GM18870 (cell line): ENCODE measurements at regions not wholly inside any gene's neighbourhood (a gene's known extent, or its start where the extent isn't known, plus 50 kb on each side); places are given as distances from the start of the nearest gene placed in this dataset.
"Not testable (repeated sequence)": the region's sequence is repeated elsewhere in the genome, so short reads cannot be mapped to it uniquely, and the experiment has no call there.

Source experiments
- ATAC-seq: cut with Tn5 transposase; IDR thresholded peaks from one replicate; pipeline ENCODE4 v1.9.1; 2021; ENCODE audit warnings: moderate library complexity; ENCODE audit not compliant: unreplicated experiment

- ATAC-seq: no peak
These were observed 386.5 kb upstream of the SGO1 start for GRCh38 chr3:20572473-20572872.

GRCh38 chr3:20569310-20569709 lies 383.3 kb upstream of the SGO1 start:
- no peak for ATAC-seq

DNA sequence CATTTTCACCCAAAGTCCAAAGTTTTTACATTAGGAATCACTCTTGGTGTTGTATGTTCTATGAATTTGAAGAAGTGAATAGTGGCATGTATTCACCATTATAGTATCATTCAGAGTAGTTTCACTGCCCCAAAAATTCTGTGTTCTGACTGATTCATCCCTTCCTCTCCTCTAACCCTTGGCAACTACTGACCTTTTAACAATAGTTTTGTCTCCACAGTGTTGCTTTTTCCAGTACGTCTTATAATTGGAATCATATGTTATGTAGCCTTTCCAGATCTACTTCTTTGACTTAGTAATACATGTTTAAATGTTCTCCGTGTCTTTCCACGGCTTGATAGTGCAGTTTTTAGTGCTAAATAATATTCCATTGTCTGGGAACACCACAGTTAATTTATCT lies 379.0 kb upstream of the SGO1 start:
- ATAC-seq: no peak

DNA sequence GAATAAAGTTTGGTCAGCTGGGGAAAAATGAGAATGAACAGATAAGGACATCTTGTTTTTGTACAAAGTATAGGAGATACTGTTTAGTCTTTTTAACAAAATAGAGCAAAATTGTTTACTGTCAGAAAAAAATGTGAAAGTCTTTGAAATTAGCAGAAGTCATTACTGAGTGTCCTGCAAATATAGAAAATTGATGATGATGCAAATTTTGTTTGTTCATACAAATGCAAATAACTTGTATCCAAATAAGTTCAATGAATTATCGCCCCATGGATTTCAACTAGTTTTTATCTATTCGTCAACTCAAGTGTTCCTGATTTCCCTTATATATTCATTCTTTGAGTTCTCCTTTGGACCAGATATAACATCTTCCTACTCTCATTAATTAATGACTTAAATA lies 378.0 kb upstream of the SGO1 start:
- ATAC-seq: no peak

DNA sequence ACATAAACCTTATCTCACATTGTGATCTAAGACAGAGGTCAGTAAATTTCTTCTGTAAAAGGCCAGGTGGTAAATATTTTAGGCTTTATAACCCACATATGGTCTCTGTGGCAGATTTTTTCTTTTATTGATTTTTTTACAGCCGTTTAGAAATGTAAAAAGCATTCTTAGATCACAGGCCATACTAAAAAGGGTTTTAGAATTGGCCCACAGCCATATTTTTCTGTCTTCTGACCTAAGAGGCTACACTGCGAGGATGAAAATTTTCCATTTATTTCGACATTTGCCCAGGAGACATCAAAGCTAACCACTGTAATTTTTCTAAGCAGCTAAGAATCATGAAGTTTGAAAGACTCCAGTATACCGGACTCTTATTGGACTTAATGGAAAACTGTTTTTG lies 377.2 kb upstream of the SGO1 start:
- ATAC-seq: no peak

- no peak for ATAC-seq
These were observed 375.2 kb upstream of the SGO1 start for GRCh38 chr3:20561166-20561565.

- ATAC-seq: not testable (repeated sequence)
These were observed 374.4 kb upstream of the SGO1 start for GRCh38 chr3:20560446-20560845.

- no peak for ATAC-seq
These were observed 372.2 kb upstream of the SGO1 start for GRCh38 chr3:20558161-20558560.

GRCh38 chr3:20556661-20557060 lies 370.7 kb upstream of the SGO1 start:
- ATAC-seq: no peak

DNA sequence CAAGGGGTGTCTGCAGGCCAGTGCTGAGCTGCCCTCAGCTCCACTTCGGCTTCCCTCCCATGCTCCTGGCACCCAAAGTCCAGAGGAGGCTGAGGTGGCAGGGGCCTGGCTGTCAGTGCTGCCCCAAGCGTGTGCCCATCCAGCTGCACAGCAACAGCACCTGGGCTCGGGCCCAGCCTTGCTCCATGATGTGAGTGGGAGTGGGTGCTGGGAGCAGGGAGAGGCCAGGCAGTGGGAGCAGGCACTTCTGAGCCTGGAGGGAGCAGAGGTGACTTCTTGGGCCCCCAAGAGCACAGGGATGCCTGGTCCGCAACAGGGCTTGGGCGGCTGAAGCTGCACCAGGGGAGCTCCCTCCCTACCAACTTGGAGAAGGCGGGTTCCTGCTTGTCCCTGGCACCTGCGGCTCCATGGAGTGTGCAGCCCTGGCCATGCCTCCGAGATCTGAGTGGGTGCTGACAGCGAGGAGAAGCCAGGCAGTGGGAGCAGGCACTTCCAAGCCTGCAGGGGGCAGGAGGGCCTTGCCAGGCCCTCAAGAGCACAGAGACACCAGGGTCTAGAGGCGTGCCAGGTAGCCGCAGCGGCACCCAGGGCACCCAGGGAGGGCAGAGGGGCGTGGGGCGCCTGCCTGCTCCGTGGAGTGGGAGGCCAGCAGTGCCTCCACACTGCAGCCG lies 366.7 kb upstream of the SGO1 start:
- ATAC-seq: no peak

DNA sequence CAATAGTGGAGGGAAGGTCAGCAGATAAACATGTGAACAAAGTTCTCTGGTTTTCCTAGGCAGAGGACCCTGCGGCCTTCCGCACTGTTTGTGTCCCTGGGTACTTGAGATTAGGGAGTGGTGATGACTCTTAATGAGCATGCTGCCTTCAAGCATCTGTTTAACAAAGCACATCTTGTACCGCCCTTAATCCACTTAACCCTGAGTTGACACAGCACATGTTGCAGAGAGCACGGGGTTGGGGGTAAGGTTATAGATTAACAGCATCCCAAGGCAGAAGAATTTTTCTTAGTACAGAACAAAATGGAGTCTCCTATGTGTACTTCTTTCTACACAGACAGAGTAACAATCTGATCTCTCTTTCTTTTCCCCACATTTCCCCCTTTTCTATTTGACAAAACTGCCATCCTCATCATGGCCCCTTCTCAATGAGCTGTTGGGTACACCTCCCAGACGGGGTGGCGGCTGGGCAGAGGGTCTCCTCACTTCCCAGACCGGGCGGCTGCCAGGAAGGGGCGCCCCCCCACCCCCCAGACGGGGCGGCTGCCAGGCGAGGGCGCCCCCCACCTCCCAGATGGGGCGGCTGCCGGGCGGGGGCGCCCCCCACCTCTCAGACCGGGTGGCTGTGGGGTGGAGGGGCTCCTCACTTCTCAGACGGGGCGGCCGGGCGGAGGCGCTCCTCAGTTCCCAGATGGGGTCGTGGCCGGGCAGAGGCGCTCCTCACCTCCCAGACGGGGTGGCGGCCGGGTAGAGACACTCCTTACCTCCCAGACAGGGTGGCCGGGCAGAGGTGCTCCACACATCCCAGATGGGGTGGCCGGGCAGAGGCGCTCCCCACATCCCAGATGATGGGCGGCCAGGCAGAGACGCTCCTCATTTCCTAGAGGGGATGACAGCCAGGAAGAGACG lies 361.6 kb upstream of the SGO1 start:
- not testable (repeated sequence) for ATAC-seq

DNA sequence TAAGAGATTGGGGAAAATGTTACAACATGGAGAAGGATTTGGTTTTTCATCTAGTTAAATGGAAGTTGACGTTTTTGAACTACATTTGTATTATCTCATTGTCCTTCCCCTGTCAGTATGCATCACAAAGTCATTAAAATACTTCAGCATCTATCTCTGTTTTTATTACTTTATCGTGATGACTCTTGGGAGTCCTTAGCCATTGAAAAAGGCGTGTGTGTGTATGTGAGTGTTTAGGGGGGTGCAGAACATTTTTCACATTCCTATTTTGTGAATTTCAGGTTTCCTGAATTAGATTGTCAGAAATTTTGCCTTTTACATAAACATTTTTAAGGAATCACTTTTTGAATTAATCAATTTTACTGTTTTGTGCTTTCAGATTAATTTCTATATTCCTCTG lies 360.6 kb upstream of the SGO1 start:
- ATAC-seq: no peak

- no peak for ATAC-seq
These were observed 357.7 kb upstream of the SGO1 start for GRCh38 chr3:20543535-20544226.

DNA sequence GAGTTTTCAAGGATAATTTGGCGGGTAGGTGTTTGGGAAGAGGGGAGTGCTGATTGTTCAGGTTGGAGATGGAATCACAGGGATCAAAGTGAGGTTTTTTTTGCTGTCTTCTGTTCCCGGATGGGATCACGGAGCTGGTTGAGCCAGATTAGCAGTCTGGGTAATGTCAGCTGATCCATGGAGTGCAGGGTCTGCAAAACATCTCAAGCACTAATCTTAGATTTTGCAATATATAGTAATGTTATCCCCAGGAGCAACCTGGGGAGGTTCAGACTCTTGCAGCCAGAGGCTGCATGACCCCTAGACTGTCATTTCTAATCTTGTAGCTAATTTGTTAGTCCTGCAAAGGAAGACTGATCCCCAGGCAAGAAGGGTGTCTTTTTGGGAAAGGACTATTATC lies 354.1 kb upstream of the SGO1 start:
- ATAC-seq: no peak

DNA sequence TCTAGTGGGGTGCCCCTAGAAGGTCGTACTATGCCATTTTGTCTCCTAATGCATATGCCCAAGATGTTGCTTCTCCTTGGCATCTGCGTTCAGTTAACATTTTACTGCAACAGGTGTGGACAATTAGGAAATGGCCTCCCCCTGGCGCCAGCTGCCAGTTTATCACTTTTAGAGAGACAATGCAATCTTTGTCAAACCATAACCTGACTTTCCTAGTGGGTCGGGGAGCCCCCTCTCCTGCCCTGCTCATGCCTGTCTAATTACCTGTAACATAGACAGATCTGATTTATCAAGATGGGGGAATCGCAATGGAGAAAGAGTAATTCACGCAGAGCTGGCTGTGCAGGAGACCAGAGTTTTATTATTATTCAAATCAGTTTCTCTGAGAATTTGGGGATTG lies 353.7 kb upstream of the SGO1 start:
- ATAC-seq: no peak

DNA sequence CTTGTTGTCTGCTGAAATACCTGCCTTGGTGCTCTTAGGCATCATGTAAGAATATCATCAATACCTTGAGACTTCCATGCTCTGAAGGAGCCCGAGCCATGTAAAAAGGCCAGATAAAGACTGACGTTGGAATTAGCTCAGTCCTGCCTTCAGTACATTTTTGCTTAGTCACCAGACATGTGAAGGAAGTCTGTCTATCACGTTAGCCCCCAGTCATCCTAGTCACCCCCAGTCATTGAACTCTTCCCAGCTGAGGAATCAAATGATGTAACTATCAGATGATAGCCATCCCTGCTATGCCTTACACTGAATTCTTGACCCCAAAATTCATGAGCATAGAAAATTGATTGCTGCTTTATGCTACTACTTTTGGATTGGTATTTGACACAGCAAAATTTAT lies 351.2 kb upstream of the SGO1 start:
- ATAC-seq: no peak

DNA sequence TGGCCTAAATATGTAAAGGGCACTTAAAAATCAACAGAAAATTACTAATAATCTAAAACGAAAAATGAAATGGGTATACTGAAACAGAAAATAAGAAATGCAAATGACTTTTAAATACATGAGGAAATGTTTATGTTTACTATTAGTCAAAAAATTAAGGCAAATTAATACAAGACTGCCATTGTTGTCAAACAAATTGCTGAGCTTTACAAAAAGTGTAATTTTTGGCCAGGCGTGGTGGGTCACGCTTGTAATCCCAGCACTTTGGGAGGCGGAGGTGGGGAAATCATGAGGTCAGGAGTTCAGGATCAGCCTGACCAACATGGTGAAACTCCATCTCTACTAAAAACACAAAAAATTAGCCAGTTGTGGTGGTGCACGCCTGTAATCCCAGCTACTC lies 343.9 kb upstream of the SGO1 start:
- ATAC-seq: no peak

GRCh38 chr3:20528180-20528770 lies 342.3 kb upstream of the SGO1 start:
- ATAC-seq: no peak

DNA sequence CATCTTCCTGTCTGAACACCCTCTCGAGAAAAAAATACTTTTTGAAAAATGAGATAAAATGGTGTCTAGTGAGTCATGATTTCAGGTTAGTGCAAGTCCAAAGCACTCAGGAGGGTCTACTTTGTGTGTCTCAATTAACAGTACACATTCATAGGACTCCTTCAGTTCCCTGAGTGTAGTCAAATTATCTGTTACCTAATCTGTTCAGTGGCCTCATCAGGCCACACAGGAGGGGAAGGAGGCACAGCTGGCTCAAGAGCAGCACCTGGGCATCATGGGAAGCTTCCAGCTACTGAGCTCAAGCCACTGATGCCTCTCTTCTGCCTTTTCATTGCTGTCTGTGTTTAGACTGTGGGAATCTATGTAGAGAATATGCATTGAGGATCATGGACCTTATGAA lies 341.4 kb upstream of the SGO1 start:
- no peak for ATAC-seq

DNA sequence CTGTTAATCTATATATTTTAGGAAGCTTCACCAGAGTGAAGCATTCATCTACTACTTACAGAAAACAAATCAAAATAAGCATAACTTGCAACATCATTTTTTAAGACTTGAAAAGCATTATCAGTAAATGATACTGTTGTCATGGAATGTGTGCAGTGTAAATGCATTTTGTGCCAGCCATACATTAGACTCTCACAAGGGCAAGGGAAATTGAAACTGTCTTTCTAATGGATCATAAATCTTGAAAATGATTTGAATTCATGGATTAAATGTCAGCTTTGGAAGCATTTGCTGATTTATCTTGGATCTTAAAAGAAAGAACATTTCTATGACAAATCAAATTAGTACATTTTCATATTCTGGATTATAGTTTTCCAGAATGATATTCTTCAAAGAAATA lies 338.3 kb upstream of the SGO1 start:
- no peak for ATAC-seq

DNA sequence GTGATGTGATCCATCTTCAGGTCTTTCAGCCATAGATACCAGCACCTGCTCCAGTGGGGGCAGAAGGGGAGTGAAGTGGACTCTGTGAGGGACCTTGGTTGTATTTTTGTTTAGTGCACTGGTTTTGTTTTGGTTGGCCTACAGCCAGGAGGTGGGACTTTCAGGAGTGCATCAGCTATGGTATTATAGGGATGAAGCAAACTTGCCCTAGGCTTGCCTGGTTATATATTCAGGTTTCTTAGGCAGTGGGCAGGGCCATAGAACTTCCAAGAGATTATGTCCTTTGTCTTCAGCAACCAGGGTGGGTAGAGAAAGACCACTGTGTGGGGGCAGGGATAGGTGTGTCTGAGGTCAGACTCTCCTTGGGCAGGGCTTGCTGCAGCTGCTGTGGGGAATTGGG lies 337.3 kb upstream of the SGO1 start:
- ATAC-seq: no peak
